Stimulated activated CD4-positive, alpha-beta T cell treated with anti-CD3 and anti-CD28 coated beads, TNF-alpha, amount 100 ng/mL, for 24 hours (primary cell): ENCODE measurements at regions not wholly inside any gene's neighbourhood (a gene's known extent, or its start where the extent isn't known, plus 50 kb on each side); places are given as distances from the start of the nearest gene placed in this dataset.
"Not testable (repeated sequence)": the region's sequence is repeated elsewhere in the genome, so short reads cannot be mapped to it uniquely, and the experiment has no call there.

ENCODE experiments used
- DNase-seq, 3 experiments: peaks; one replicate each; pipeline ENCODE4 v3.0.0-alpha.2; 2020; ENCODE audit warnings: low read depth in 3 of 3

- no peak for DNase-seq
These were observed 2036.1 kb upstream of the LRRTM1 start for GRCh38 chr2:82340578-82341053.

- no peak for DNase-seq
These were observed 2035.3 kb upstream of the LRRTM1 start for GRCh38 chr2:82339805-82340204.

GRCh38 chr2:82333697-82334096, 2029.1 kb upstream of the LRRTM1 start:
- no peak for DNase-seq

- DNase-seq = no peak
These were observed 2025.6 kb upstream of the LRRTM1 start for GRCh38 chr2:82330155-82330554.

- not testable (repeated sequence) for DNase-seq
These were observed 2021.7 kb upstream of the LRRTM1 start for GRCh38 chr2:82326180-82326767.

GRCh38 chr2:82320296-82320695, 2015.7 kb upstream of the LRRTM1 start:
- DNase-seq = no peak

GRCh38 chr2:82317012-82317411, 2012.5 kb upstream of the LRRTM1 start:
- DNase-seq = no peak

GRCh38 chr2:82316586-82316985, 2012.0 kb upstream of the LRRTM1 start:
- no peak for DNase-seq

- no peak for DNase-seq
These were observed 2010.4 kb upstream of the LRRTM1 start for GRCh38 chr2:82314836-82315472.

GRCh38 chr2:82307511-82307910, 2003.0 kb upstream of the LRRTM1 start:
- DNase-seq = no peak

GRCh38 chr2:82301506-82301905, 1997.0 kb upstream of the LRRTM1 start:
- no peak for DNase-seq

GRCh38 chr2:82289446-82289845, 1984.9 kb upstream of the LRRTM1 start:
- no peak for DNase-seq

GRCh38 chr2:82283075-82283474, 1978.5 kb upstream of the LRRTM1 start:
- no peak for DNase-seq

GRCh38 chr2:82282111-82282882, 1977.7 kb upstream of the LRRTM1 start:
- DNase-seq = no peak

GRCh38 chr2:82279367-82279766, 1974.8 kb upstream of the LRRTM1 start:
- DNase-seq = no peak

GRCh38 chr2:82278416-82278815, 1973.9 kb upstream of the LRRTM1 start:
- no peak for DNase-seq

GRCh38 chr2:82275599-82275998, 1971.0 kb upstream of the LRRTM1 start:
- no peak for DNase-seq

- no peak for DNase-seq
These were observed 1963.9 kb upstream of the LRRTM1 start for GRCh38 chr2:82268446-82268845.

GRCh38 chr2:82260521-82260920, 1956.0 kb upstream of the LRRTM1 start:
- DNase-seq = no peak

- no peak for DNase-seq
These were observed 1955.0 kb upstream of the LRRTM1 start for GRCh38 chr2:82259551-82259950.

- DNase-seq = no peak
These were observed 1953.4 kb upstream of the LRRTM1 start for GRCh38 chr2:82257796-82258555.

GRCh38 chr2:82256983-82257632, 1952.6 kb upstream of the LRRTM1 start:
- DNase-seq = no peak
